HG03354 (cell line): ENCODE measurements at regions not wholly inside any gene's neighbourhood (a gene's known extent, or its start where the extent isn't known, plus 50 kb on each side); places are given as distances from the start of the nearest gene placed in this dataset.

Source experiments
- ATAC-seq: cut with Tn5 transposase; IDR thresholded peaks from one replicate; pipeline ENCODE4 v1.9.1; 2021; ENCODE audit warnings: mild to moderate bottlenecking; ENCODE audit not compliant: unreplicated experiment, poor library complexity, severe bottlenecking

- ATAC-seq, result no peak
Observed at GRCh38 chr11:70500076-70500847, 101.9 kb downstream of the CTTN start.

DNA sequence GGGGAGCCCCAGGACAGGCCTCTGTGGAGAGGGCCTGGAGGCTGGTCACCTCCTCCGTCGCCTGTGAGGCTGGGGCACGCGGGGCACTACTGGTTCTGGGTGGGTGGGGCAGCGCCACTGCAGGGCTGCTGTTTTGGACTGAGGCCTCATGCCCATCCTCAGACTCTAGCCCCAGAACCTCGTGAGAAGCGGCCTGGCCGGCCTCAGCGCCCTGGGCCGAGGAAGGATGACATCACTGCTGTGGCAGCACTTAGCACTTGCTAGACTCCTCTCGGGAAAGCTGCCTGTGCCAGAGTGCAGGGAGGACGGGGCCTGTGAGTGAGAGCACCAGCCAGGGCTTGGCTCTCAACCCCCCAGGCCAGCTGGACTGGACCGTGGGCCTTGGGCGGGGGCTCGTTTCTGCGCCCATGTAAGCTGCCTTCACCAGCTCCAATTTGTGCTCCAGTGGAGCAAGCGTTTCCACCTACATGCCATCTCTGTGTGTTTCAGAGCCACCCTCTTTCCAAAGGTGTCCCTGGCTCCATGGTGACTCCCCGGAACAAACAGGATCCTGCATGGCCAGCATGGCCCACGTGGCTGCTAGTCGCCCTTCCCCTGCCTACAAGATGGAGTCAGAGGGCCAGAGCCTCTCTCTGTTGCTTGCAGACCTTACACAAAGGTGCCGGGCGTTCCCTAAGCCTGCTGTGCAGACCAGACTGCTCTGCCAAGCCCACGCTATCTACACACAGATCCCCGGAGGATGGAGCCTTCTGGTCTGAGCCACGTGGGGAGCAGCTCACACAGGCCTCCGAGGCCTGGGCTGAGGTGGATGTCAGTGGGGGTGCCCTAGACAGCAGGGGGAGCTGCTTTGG lies 102.9 kb downstream of the CTTN start:
- no peak for ATAC-seq

DNA sequence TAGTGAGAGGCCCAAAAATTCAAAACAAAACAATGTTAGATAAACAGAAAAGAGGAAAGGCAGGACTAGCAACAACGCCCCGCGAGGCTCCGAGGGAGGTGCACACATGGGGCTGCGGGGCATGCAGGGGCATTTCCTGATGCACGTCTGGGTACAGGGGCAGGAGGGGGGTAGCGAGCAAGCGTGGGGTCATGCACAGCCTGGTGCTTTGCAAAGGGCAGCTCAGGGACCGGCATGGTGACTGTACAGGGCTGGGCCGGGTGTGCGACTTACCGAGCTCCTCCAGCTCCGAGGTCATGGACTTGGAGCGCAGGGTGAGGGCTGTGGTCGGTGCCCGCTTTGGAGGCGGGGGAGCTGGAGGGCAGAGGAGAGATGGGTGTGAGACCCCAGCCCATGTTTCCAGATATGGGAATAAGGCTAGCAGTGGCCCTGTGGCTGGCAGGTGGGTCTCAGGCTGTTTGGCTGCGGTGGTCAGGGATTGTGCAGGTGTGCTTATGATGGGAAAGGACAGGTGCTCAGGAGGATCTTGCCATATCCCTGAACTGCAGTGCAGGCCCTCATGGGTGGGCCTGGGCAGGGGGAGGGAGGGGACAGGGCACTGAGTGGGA lies 103.7 kb downstream of the CTTN start:
- ATAC-seq, result no peak

GRCh38 chr11:70502677-70503467 lies 104.5 kb downstream of the CTTN start:
- ATAC-seq, result no peak

GRCh38 chr11:70503468-70504221 lies 105.3 kb downstream of the CTTN start:
- no peak for ATAC-seq

GRCh38 chr11:70504246-70505020 lies 106.1 kb downstream of the CTTN start:
- ATAC-seq, result no peak

DNA sequence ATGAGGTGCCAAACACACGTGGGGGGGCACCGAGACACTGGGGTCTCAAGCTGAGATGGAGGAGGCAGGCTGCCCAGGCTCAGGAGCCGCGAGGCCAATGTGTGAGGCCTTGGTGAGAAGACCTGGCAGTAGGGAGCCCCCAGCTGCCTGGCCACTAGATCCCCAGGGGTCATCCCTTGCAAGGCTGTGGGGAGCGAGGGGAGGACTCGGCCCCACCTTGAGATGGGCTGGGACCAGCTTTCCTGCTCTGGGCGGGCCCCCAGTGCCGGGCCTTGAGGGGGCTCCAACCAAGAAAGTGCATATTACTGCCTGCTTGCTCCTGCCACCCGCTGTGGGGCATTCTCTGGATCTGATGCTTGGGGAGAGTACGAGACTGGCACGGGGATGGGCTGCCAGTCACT lies 107.0 kb downstream of the CTTN start:
- ATAC-seq, result no peak

DNA sequence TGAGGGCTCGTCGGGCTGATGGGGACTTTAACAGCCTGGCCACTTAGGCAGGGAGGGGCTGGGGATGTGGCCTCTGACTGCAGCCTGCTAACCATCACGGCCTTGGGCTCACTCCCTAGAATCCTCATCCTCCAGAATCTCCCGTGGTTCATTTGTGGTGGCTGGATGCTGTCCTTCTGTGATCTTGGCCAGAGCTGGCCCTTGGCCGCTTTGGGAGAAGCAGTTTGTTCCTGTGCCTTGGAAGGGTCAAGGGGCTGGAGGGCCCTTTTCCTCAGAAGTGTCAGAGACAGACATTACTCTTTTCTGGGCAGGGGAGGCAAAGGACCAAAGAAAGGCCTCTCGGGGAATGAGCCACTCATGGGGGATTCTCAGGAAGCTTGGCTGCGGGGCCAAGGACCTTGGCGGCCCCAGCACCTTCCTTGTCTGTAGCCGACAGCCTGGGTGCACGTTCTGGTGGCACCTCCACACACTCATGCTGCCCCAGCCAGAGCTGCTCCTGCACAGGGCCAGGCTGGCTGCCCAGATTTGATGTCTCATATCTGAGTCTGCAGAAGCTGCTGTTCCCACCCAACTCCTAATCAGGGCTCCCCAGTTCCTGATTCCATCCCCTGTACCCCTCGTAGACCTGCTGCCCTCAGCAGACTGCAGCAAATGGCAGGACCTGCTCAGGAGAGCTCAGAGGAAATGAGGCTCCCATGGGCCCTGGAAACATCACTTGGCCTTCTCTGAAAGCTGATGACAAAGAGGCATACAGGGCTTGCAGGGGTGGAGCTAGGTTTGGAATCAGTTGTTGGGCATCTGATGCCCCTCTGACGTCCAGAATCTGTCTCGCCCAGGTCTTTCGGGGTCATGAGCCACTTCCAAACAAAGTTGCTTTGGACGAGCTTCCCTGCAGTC lies 107.7 kb downstream of the CTTN start:
- ATAC-seq, result no peak

DNA sequence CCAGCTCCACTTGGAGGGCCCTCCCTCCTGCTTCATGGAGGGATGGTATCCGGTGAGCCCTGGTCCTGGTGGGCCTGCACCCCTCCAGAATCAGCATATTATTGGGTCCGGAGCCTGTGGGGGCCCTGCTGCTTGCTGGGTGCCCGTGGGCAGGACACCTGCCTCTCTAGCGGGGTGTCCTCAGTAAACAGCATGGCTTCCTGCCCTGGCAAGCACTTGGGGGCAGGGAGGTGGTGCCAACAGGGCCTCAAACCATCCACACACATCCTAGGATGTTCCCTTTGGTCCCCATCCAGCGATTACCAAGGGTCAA lies 108.3 kb downstream of the CTTN start:
- ATAC-seq, result no peak

DNA sequence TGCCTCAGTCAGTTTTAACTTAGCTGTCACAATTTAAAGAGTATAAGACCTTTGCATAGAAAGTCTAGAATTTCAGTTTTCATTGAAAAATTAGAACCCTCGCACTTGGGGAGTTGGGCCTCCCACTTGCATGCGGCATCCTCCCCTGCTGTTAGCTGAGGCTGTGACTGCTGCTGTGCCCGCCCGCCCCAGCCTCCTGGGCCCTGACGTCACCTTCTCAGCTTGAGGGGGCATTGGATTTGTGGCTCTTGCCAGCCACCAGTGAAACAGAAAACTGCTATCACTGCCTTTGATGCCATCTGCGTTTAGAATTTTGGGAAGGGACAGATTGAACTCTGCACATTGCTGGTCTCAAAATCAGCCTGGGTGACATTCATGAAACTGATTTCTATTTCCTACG lies 108.7 kb downstream of the CTTN start:
- ATAC-seq, result no peak

GRCh38 chr11:70507466-70508230 lies 109.3 kb downstream of the CTTN start:
- no peak for ATAC-seq

- ATAC-seq, result no peak
Observed at GRCh38 chr11:70508231-70508480, 109.8 kb downstream of the CTTN start.

GRCh38 chr11:70509476-70509875 lies 111.1 kb downstream of the CTTN start:
- ATAC-seq, result no peak

DNA sequence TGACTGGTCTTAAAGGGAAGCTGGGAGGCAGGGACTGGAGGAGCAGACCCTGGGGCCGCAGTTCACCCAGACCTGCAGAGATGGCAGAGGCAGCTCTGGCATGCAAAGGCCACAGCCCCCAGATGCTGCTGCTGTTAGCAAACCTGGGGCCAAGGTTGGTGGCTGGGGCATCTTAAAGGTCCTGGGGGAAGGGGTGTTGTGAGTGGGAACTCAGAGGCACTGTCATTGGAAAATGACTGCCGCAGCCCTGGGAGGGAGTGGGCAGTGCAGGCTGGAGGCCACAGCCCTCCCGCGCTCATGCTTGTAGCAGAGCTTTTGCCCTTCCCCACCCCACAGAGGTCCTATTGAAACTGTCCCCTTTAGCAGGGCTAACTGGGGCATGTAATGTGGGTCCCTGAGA lies 111.8 kb downstream of the CTTN start:
- no peak for ATAC-seq

DNA sequence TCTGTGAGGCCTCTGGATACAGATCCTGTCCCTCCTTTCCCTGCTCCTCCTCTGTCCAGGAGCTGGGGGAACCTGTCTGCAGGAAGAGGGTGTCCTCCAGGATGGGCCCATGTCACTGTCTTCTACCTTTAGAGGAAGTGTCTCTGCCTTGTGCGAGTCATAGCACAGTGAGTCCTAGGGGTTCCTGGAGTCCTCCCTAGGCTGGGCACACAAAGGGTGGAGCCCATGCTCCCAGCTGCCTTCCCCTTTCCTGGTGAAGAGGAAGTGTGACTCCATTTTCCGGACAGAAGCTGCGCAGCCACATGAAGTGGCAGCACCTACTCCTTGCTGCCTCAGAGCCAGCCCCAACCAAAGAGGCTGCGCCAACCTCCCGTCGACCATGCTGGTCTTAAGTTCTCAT lies 112.2 kb downstream of the CTTN start:
- ATAC-seq, result no peak

GRCh38 chr11:70511345-70511744 lies 113.0 kb downstream of the CTTN start:
- no peak for ATAC-seq

- ATAC-seq, result no peak
Observed at GRCh38 chr11:70512716-70513115, 114.4 kb downstream of the CTTN start.
